Endothelial cell of umbilical vein (primary cell): ENCODE measurements at regions not wholly inside any gene's neighbourhood (a gene's known extent, or its start where the extent isn't known, plus 50 kb on each side); places are given as distances from the start of the nearest gene placed in this dataset.

Source experiments
- BruUV-seq: library from RNA; stranded (reverse); fragments of 400-500 nt; replicated peaks from 2 replicates; lab custom pipeline; 2021; lab: Mats Ljungman, UMichigan
- CTCF ChIA-PET: fragments of 300-600, 350-600 bp; sonication (Branson Sonifier 250); formaldehyde crosslinking; loops from one replicate; lab custom pipeline; 2021; ENCODE audit warnings: antibody characterized with exemption, inconsistent platforms; lab: Charles Lee
- POLR2A ChIA-PET: fragments of 300-600, 350-600 bp; sonication (Branson Sonifier 250); formaldehyde crosslinking; loops from one replicate; lab custom pipeline; 2021; ENCODE audit warnings: antibody characterized with exemption, inconsistent platforms; lab: Charles Lee
- DNase-seq: peaks from one replicate; pipeline ENCODE4 v3.0.0-alpha.2; 2011; ENCODE audit warnings: low read depth, low spot score
- FAIRE-seq: peaks from 2 replicates; lab custom pipeline; 2011; peaks lifted over from hg19 to GRCh38; lab: Jason Lieb, UNC
- H2AFZ ChIP-seq: 2 replicates; pipeline ENCODE4 v1.6.0; 2012; ENCODE audit warnings: low read depth, low read length, control low read depth, inconsistent platforms
- H3K27ac ChIP-seq: 2 replicates; pipeline ENCODE4 v1.5.1; 2011; ENCODE audit warnings: low read depth, mild to moderate bottlenecking, control low read depth, low read length, moderate library complexity; ENCODE audit not compliant: insufficient read depth
- H3K27me3 ChIP-seq, 2 experiments: 2 replicates each; pipeline versions ENCODE4 v1.6.0 to v1.6.1; 2011; ENCODE audit warnings: low read length in 2 of 2, mixed read lengths in 1 of 2; ENCODE audit not compliant: control insufficient read depth in 2 of 2, insufficient read depth in 2 of 2
- H3K36me3 ChIP-seq, 2 experiments: 2 replicates in 1 of 2; 3 replicates in 1 of 2; pipeline ENCODE4 v1.5.1; 2011; ENCODE audit warnings: low read length in 2 of 2, mild to moderate bottlenecking in 1 of 2, moderate library complexity in 1 of 2; ENCODE audit not compliant: control insufficient read depth in 2 of 2, insufficient read depth in 2 of 2; ENCODE audit errors: extremely low read depth in 1 of 2
- H3K4me1 ChIP-seq: 3 replicates; pipeline ENCODE4 v1.5.1; 2011; ENCODE audit warnings: mild to moderate bottlenecking, low read length; ENCODE audit not compliant: control insufficient read depth, insufficient read depth; ENCODE audit errors: extremely low read depth
- H3K4me2 ChIP-seq: 2 replicates; pipeline ENCODE4 v1.6.1; 2011; ENCODE audit warnings: low read length, control low read depth, mixed read lengths; ENCODE audit not compliant: insufficient read depth
- H3K4me3 ChIP-seq, 3 experiments: fragments of 200-600 bp in 1 of 3; sonication (generic), shearing (Covaris generic) in 1 of 3; replicated peaks in 1 of 3; 2 replicates each; pipeline ENCODE4 v1.5.1; 2011 to 2016; ENCODE audit warnings: control low read depth in 3 of 3, low read length in 3 of 3, mild to moderate bottlenecking in 2 of 3, inconsistent platforms in 1 of 3, low read depth in 1 of 3, moderate library complexity in 1 of 3; ENCODE audit not compliant: insufficient read depth in 1 of 3
- H3K79me2 ChIP-seq: 2 replicates; pipeline ENCODE4 v1.6.0; 2012; ENCODE audit warnings: low read length, inconsistent platforms; ENCODE audit not compliant: control insufficient read depth, insufficient read depth
- H3K9ac ChIP-seq: replicated peaks from 2 replicates; pipeline ENCODE3; 2011; ENCODE audit warnings: low read length, control low read depth; ENCODE audit not compliant: insufficient read depth; ENCODE audit errors: extremely low read depth
- H3K9me1 ChIP-seq: replicated peaks from 3 replicates; pipeline ENCODE4 v1.6.0; 2011; ENCODE audit warnings: mild to moderate bottlenecking, low read length; ENCODE audit not compliant: control insufficient read depth, insufficient read depth; ENCODE audit errors: extremely low read depth
- H3K9me3 ChIP-seq: replicated peaks from 2 replicates; pipeline ENCODE4 v1.5.1; 2012; ENCODE audit warnings: low read length, inconsistent platforms; ENCODE audit not compliant: control insufficient read depth, insufficient read depth
- H4K20me1 ChIP-seq: replicated peaks from 2 replicates; pipeline ENCODE3; 2011; ENCODE audit warnings: mild to moderate bottlenecking, low read length; ENCODE audit not compliant: control insufficient read depth, insufficient read depth; ENCODE audit errors: extremely low read depth
- EZH2 ChIP-seq: IDR thresholded peaks from 2 replicates; pipeline ENCODE4 v1.6.1; 2012; ENCODE audit warnings: borderline replicate concordance, low read depth, mild to moderate bottlenecking, moderate library complexity, low read length, inconsistent platforms; ENCODE audit not compliant: severe bottlenecking
- FOS ChIP-seq: IDR thresholded peaks from 2 replicates; pipeline ENCODE4 v1.6.1; 2011; ENCODE audit warnings: mild to moderate bottlenecking, low read length, moderate library complexity, borderline replicate concordance; ENCODE audit not compliant: insufficient read depth
- GATA2 ChIP-seq: IDR thresholded peaks from 2 replicates; pipeline ENCODE4 v1.7.0; 2011; ENCODE audit warnings: low read depth, mild to moderate bottlenecking, moderate library complexity, mixed read lengths, low read length; ENCODE audit not compliant: insufficient read length, insufficient read depth
- JUN ChIP-seq: IDR thresholded peaks from 2 replicates; pipeline ENCODE4 v1.6.1; 2011; ENCODE audit warnings: borderline replicate concordance, low read depth; ENCODE audit not compliant: insufficient read length, insufficient read depth
- MYC ChIP-seq: IDR thresholded peaks from one replicate; pipeline ENCODE4 v1.6.1; 2011; ENCODE audit warnings: mild to moderate bottlenecking, low read depth, low read length
- POLR2A ChIP-seq: IDR thresholded peaks from 2 replicates; pipeline ENCODE4 v1.6.1; 2012; ENCODE audit warnings: low read depth, mild to moderate bottlenecking, control low read depth, low read length
- POLR2AphosphoS5 ChIP-seq: IDR thresholded peaks from 2 replicates; pipeline ENCODE4 v1.6.1; 2012; ENCODE audit warnings: low read depth, mild to moderate bottlenecking, control low read depth, low read length, moderate library complexity; ENCODE audit not compliant: insufficient read depth
- dilution Hi-C: fragments of 300-500 bp; cut with MboI; formaldehyde crosslinking; loops from one replicate; pipeline ENCODE4 v1.15.0; 2019; ENCODE audit warnings: low sequenced_read_pairs; ENCODE audit not compliant: extremely low pct_ligation_motif_present
- intact Hi-C: fragments of 100-400 bp; cut with micrococcal nuclease; formaldehyde crosslinking; loops from one replicate; pipeline ENCODE4 v1.10.0; 2022
- TF ChIP-seq, protein P1 (sequence below): IDR thresholded peaks from 2 replicates; pipeline ENCODE4 v1.6.1; 2011; ENCODE audit not compliant: insufficient read depth, insufficient read length
- TF ChIP-seq, protein P2 (sequence below), 2 donors: IDR thresholded peaks; 1 replicate in 1 of 2; 2 replicates in 1 of 2; pipeline ENCODE4 v1.5.1; 2011; ENCODE audit warnings: low read length in 2 of 2, mild to moderate bottlenecking in 2 of 2, moderate library complexity in 2 of 2, control low read depth in 1 of 2, inconsistent platforms in 1 of 2, low read depth in 1 of 2; ENCODE audit not compliant: insufficient read depth in 1 of 2; ENCODE audit errors: extremely low read depth in 1 of 2

DNA sequence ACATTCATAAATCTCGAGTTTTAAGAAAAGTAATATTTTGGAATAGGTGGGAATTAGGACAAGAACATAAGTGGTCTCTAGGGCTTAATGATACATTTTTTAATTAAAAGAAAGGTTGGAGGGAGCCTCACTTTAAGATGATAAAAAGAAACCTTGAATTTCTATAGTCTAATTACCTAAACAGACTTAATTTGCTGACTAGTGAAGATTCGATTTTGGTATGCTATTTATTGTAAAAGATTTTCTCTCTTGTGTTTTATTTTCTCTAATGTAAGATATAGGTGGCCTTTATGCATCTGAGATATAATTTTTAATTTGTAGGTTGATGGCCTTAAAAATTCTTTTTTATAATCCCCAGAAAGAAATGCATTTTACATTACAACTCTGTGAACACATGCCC is 239.1 kb downstream of the COL12A1 start:
- Histone ChIP-seq H4K20me1 (no peaks in the 10 kb centered on the region), H3K4me3 (no peak overlapping the region), H3K4me1 (peaks cover 13% of the 10 kb centered on the region), H3K27me3 (no peaks in the 10 kb centered on the region), H3K9ac (no peak overlapping the region), H2AFZ (no peak overlapping the region), H3K4me2 (no peak overlapping the region), H3K27ac (no peak overlapping the region), H3K9me3 (no peaks in the 10 kb centered on the region), H3K79me2 (no peaks in the 10 kb centered on the region), H3K36me3 (no peaks in the 10 kb centered on the region), H3K9me1 (no peaks in the 10 kb centered on the region)
- DNase-seq = no peak
- ChIA-PET POLR2A (no interaction called here), CTCF (no interaction called here)
- no peak for TF ChIP-seq JUN
- TF ChIP-seq, protein P1, sequence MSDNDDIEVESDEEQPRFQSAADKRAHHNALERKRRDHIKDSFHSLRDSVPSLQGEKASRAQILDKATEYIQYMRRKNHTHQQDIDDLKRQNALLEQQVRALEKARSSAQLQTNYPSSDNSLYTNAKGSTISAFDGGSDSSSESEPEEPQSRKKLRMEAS = no peak
- no peak for TF ChIP-seq POLR2A
- TF ChIP-seq MYC = no peak
- TF ChIP-seq FOS = no peak
- TF ChIP-seq, protein P2, sequence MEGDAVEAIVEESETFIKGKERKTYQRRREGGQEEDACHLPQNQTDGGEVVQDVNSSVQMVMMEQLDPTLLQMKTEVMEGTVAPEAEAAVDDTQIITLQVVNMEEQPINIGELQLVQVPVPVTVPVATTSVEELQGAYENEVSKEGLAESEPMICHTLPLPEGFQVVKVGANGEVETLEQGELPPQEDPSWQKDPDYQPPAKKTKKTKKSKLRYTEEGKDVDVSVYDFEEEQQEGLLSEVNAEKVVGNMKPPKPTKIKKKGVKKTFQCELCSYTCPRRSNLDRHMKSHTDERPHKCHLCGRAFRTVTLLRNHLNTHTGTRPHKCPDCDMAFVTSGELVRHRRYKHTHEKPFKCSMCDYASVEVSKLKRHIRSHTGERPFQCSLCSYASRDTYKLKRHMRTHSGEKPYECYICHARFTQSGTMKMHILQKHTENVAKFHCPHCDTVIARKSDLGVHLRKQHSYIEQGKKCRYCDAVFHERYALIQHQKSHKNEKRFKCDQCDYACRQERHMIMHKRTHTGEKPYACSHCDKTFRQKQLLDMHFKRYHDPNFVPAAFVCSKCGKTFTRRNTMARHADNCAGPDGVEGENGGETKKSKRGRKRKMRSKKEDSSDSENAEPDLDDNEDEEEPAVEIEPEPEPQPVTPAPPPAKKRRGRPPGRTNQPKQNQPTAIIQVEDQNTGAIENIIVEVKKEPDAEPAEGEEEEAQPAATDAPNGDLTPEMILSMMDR (IDR thresholded peaks at IDR 0.05; ENCODE audit: extremely low read depth in 1 of 2, insufficient read depth in 1 of 2, low read depth in 1 of 2, low read length in 2 of 2) = no peak
- TF ChIP-seq GATA2 = no peak
- TF ChIP-seq EZH2 = no peak
- no peak for TF ChIP-seq POLR2AphosphoS5
- FAIRE-seq = no peak
- no TSS peak for BruUV-seq
- dilution Hi-C loops (no loop called here), intact Hi-C loops (loop anchor here (10.0 kb wide), 1 partner anchor 362 kb away; no protein-coding TSS in a partner anchor)
